HCT116 (cell line): ENCODE measurements at regions not wholly inside any gene's neighbourhood (a gene's known extent, or its start where the extent isn't known, plus 50 kb on each side); places are given as distances from the start of the nearest gene placed in this dataset.

Experiments used
- ATAC-seq: fragments of 200-7000 bp; cut with Tn5 transposase; 2 replicates; pipeline ENCODE4 v1.9.1; 2020; ENCODE audit warnings: mild to moderate bottlenecking, moderate library complexity
- BruUV-seq: library from RNA; stranded (reverse); fragments of 400-500 nt; replicated peaks from 2 replicates; lab custom pipeline; 2021; lab: Mats Ljungman, UMichigan
- CTCF ChIA-PET: fragments of 300-600 bp; sonication (Branson Sonifier 250); formaldehyde crosslinking; loops from one replicate; lab custom pipeline; 2021; ENCODE audit warnings: antibody characterized with exemption; lab: Charles Lee
- POLR2A ChIA-PET: fragments of 300-600, 350-600 bp; sonication (Branson Sonifier 250); formaldehyde crosslinking; loops from one replicate; lab custom pipeline; 2021; ENCODE audit warnings: antibody characterized with exemption; lab: Charles Lee
- RAD21 ChIA-PET, 2 experiments: fragments of 300-600 bp; sonication (Branson Sonifier 250); formaldehyde crosslinking; loops; one replicate each; lab custom pipeline; 2023; ENCODE audit warnings: low total read pairs in 2 of 2; ENCODE audit not compliant: uncharacterized antibody in 2 of 2, unreplicated experiment in 2 of 2, low non-redundant PET in 1 of 2; lab: Charles Lee
- DNase-seq: peaks from one replicate; pipeline ENCODE4 v3.0.0-alpha.2; 2010; ENCODE audit warnings: low read depth, low spot score
- H2AFZ ChIP-seq: fragments of 200-600 bp; shearing (Covaris generic), sonication (generic); 2 replicates; pipeline ENCODE4 v1.6.1; 2017; ENCODE audit warnings: low read depth, mixed run types, mixed read lengths, antibody characterized with exemption, low read length; ENCODE audit not compliant: poor library complexity, severe bottlenecking
- H3K27ac ChIP-seq: 2 replicates; pipeline ENCODE4 v1.5.1; 2012; ENCODE audit warnings: low read depth, low read length
- H3K27me3 ChIP-seq: fragments of 200-600 bp; sonication (generic); 2 replicates; pipeline ENCODE4 v1.6.1; 2016; ENCODE audit warnings: mixed run types, low read length, mixed read lengths; ENCODE audit not compliant: insufficient read depth
- H3K36me3 ChIP-seq, 2 experiments: fragments of 200-500 bp in 1 of 2; fragments of 200-600 bp in 1 of 2; sonication (Bioruptor generic) in 1 of 2; sonication (generic) in 1 of 2; 2 replicates each; pipeline versions ENCODE4 v1.5.1 to v1.6.1; 2014 to 2016; ENCODE audit warnings: low read length in 2 of 2, inconsistent platforms in 1 of 2, mixed read lengths in 1 of 2, mixed run types in 1 of 2; ENCODE audit not compliant: insufficient read depth in 2 of 2, control insufficient read depth in 1 of 2
- H3K4me1 ChIP-seq, 2 experiments: fragments of 200-600 bp in 1 of 2; sonication (generic) in 1 of 2; 2 replicates each; pipeline versions ENCODE4 v1.5.1 to v1.6.1; 2012 to 2017; ENCODE audit warnings: low read length in 2 of 2, inconsistent platforms in 1 of 2, mild to moderate bottlenecking in 1 of 2, mixed read lengths in 1 of 2, mixed run types in 1 of 2, moderate library complexity in 1 of 2; ENCODE audit not compliant: insufficient read depth in 2 of 2, control insufficient read depth in 1 of 2
- H3K4me2 ChIP-seq: fragments of 200-600 bp; sonication (generic); 2 replicates; pipeline ENCODE4 v1.6.1; 2017; ENCODE audit warnings: mixed run types, low read length, mixed read lengths
- H3K4me3 ChIP-seq, 2 experiments: fragments of 200-600 bp in 1 of 2; sonication (generic) in 1 of 2; replicated peaks in 1 of 2; 2 replicates each; pipeline ENCODE4 v1.5.1; 2011 to 2016; ENCODE audit warnings: low read length in 2 of 2, control low read depth in 1 of 2, low read depth in 1 of 2, mild to moderate bottlenecking in 1 of 2, mixed read lengths in 1 of 2, mixed run types in 1 of 2
- H3K79me2 ChIP-seq: fragments of 200-600 bp; sonication (generic); 2 replicates; pipeline ENCODE4 v1.6.1; 2017; ENCODE audit warnings: mild to moderate bottlenecking, mixed run types, low read length, moderate library complexity, mixed read lengths; ENCODE audit not compliant: insufficient read depth
- H3K9ac ChIP-seq: fragments of 200-600 bp; sonication (generic); 2 replicates; pipeline ENCODE4 v1.6.1; 2016; ENCODE audit warnings: low read length, mixed read lengths
- H3K9me2 ChIP-seq: fragments of 200-600 bp; sonication (generic), shearing (Covaris generic); 2 replicates; pipeline ENCODE4 v1.6.1; 2017; ENCODE audit warnings: mixed run types, mild to moderate bottlenecking, moderate library complexity; ENCODE audit not compliant: insufficient read depth
- H3K9me3 ChIP-seq, 2 experiments: fragments of 200-500 bp in 1 of 2; fragments of 200-600 bp in 1 of 2; sonication (Bioruptor generic) in 1 of 2; sonication (generic) in 1 of 2; 2 replicates each; pipeline ENCODE4 v1.6.1; 2014 to 2017; ENCODE audit warnings: low read length in 2 of 2, mixed read lengths in 2 of 2, inconsistent platforms in 1 of 2, low read depth in 1 of 2, mild to moderate bottlenecking in 1 of 2, mixed run types in 1 of 2, moderate library complexity in 1 of 2; ENCODE audit not compliant: control insufficient read depth in 1 of 2, insufficient read depth in 1 of 2
- H4K20me1 ChIP-seq: fragments of 200-600 bp; sonication (generic), shearing (Covaris generic); 2 replicates; pipeline ENCODE4 v1.6.1; 2017; ENCODE audit warnings: mixed run types, mild to moderate bottlenecking, moderate library complexity; ENCODE audit not compliant: insufficient read depth
- CEBPB ChIP-seq: IDR thresholded peaks from 2 replicates; pipeline ENCODE4 v1.6.1; 2012; ENCODE audit warnings: low read depth
- FOSL1 ChIP-seq: IDR thresholded peaks from 2 replicates; pipeline ENCODE4 v1.6.1; 2012; ENCODE audit warnings: low read depth
- POLR2AphosphoS5 ChIP-seq: IDR thresholded peaks from 2 replicates; pipeline ENCODE4 v1.6.1; 2011; ENCODE audit warnings: mild to moderate bottlenecking, low read depth, low read length, moderate library complexity
- SIN3A ChIP-seq: IDR thresholded peaks from 2 replicates; pipeline ENCODE4 v1.6.1; 2012; ENCODE audit warnings: low read depth
- TCF7L2 ChIP-seq: IDR thresholded peaks from 2 replicates; pipeline ENCODE4 v1.7.0; 2011; ENCODE audit warnings: borderline replicate concordance, inconsistent platforms; ENCODE audit not compliant: insufficient read depth, insufficient read length; ENCODE audit errors: extremely low read depth
- YY1 ChIP-seq: IDR thresholded peaks from 2 replicates; pipeline ENCODE4 v1.6.1; 2011; ENCODE audit warnings: low read length, low read depth, moderate library complexity, mild to moderate bottlenecking; ENCODE audit not compliant: insufficient replicate concordance; ENCODE audit errors: extremely low read depth
- ZNF274 ChIP-seq: fragments of 200-500 bp; sonication (Bioruptor generic); IDR thresholded peaks from 2 replicates; pipeline ENCODE4 v1.6.1; 2014; ENCODE audit warnings: mild to moderate bottlenecking, low read depth, low read length, inconsistent platforms
- intact Hi-C: fragments of 100-400 bp; cut with micrococcal nuclease; formaldehyde crosslinking; loops from 2 replicates; pipeline ENCODE4 v1.10.0; 2022
- TF ChIP-seq, protein P1 (sequence below): IDR thresholded peaks from 2 replicates; pipeline ENCODE4 v1.6.1; 2012; ENCODE audit warnings: low read depth
- TF ChIP-seq, protein P2 (sequence below): IDR thresholded peaks from 2 replicates; pipeline ENCODE4 v1.6.1; 2011; ENCODE audit warnings: mild to moderate bottlenecking, low read length, moderate library complexity; ENCODE audit not compliant: insufficient replicate concordance; ENCODE audit errors: extremely low read depth

DNA sequence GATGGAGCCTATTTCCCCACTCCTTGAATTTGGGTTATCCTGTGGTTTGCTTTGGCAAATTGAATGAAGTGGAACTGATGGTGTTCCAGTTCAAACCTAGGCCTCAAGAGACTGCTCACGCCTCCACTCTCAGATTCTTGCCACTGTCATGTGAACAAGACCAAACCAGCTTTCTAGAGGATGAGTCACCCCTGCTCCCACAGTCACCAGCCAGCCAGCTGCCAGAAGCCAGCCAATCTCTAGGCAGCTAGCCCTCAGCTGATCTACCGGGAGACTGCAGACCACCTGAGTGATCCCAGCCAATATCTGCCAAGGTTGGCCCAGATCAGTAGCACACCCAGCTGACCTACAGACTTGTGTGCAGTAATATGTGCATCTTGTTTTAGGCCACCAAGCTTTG, 300.6 kb downstream of the TMEM38B start:
- no peak for DNase-seq
- no peak overlapping the region for H3K27ac ChIP-seq
- no peak overlapping the region for H3K4me2 ChIP-seq
- H4K20me1 ChIP-seq, result no peaks in the 10 kb centered on the region
- TF ChIP-seq, protein P1, sequence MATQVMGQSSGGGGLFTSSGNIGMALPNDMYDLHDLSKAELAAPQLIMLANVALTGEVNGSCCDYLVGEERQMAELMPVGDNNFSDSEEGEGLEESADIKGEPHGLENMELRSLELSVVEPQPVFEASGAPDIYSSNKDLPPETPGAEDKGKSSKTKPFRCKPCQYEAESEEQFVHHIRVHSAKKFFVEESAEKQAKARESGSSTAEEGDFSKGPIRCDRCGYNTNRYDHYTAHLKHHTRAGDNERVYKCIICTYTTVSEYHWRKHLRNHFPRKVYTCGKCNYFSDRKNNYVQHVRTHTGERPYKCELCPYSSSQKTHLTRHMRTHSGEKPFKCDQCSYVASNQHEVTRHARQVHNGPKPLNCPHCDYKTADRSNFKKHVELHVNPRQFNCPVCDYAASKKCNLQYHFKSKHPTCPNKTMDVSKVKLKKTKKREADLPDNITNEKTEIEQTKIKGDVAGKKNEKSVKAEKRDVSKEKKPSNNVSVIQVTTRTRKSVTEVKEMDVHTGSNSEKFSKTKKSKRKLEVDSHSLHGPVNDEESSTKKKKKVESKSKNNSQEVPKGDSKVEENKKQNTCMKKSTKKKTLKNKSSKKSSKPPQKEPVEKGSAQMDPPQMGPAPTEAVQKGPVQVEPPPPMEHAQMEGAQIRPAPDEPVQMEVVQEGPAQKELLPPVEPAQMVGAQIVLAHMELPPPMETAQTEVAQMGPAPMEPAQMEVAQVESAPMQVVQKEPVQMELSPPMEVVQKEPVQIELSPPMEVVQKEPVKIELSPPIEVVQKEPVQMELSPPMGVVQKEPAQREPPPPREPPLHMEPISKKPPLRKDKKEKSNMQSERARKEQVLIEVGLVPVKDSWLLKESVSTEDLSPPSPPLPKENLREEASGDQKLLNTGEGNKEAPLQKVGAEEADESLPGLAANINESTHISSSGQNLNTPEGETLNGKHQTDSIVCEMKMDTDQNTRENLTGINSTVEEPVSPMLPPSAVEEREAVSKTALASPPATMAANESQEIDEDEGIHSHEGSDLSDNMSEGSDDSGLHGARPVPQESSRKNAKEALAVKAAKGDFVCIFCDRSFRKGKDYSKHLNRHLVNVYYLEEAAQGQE, result no peak
- TF ChIP-seq YY1, result no peak
- no peak for TF ChIP-seq CEBPB
- peak; percentile 36; the same call in 1 of the 2 replicates for ATAC-seq
- H3K9me3 ChIP-seq, result no peaks in the 10 kb centered on the region
- H2AFZ ChIP-seq, result no peak overlapping the region
- RAD21 ChIA-PET, result no interaction called here
- no peaks in the 10 kb centered on the region for H3K9me2 ChIP-seq
- H3K36me3 ChIP-seq, result no peaks in the 10 kb centered on the region
- no TSS peak for BruUV-seq
- H3K9ac ChIP-seq, result no peak overlapping the region
- intact Hi-C loops, result no loop called here
- POLR2A ChIA-PET, result no interaction called here
- peaks cover 17% of the 10 kb centered on the region for H3K27me3 ChIP-seq
- CTCF ChIA-PET, result no interaction called here
- peaks cover 0 to 4% of the 10 kb centered on the region in 2 experiments; a peak in 1 of 4 replicates for H3K4me1 ChIP-seq
- H3K79me2 ChIP-seq, result no peaks in the 10 kb centered on the region
- no peak overlapping the region for H3K4me3 ChIP-seq

DNA sequence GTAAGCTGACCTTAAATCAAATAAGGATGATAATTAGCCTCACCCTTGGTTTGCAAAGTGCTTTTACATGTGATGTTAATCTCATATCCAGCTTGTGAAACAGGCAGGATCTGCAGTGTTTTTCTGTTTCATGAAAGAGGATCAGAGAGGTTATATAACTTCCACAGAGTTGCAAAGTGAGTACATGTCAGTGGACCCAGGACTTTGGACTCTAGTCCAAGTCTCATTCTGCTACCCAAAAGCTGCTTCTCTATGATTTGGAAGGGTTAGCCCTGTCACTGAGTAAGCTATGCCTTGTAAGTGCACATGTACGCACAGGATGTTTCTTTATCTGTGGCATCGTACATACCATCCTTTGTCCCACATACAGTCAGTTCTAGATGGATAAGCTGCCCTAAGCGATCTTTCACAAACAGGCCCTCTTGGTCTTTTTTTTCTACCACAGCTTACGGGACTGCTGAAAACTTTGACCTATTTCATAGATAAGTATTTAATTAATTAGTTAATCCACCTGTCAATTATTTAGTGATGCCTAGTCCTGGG, 322.9 kb downstream of the TMEM38B start:
- Histone ChIP-seq H4K20me1 (no peaks in the 10 kb centered on the region), H3K27me3 (peaks cover 24% of the 10 kb centered on the region), H3K27ac (no peak overlapping the region), H2AFZ (no peak overlapping the region), H3K4me2 (no peak overlapping the region), H3K79me2 (no peaks in the 10 kb centered on the region), H3K4me1 (no peaks in the 10 kb centered on the region), H3K9me2 (no peaks in the 10 kb centered on the region), H3K36me3 (no peaks in the 10 kb centered on the region), H3K9me3 (no peaks in the 10 kb centered on the region), H3K9ac (no peak overlapping the region), H3K4me3 (no peak overlapping the region)
- BruUV-seq, result no TSS peak
- intact Hi-C loops, result no loop called here
- DNase-seq (no peak), ATAC-seq (no peak)
- RAD21 ChIA-PET, result no interaction called here
- POLR2A ChIA-PET, result no interaction called here
- CTCF ChIA-PET, result no interaction called here
- TF ChIP-seq FOSL1 (no peak), ZNF274 (no peak), TCF7L2 (no peak), POLR2AphosphoS5 (no peak), SIN3A (no peak)
- TF ChIP-seq, protein P2, sequence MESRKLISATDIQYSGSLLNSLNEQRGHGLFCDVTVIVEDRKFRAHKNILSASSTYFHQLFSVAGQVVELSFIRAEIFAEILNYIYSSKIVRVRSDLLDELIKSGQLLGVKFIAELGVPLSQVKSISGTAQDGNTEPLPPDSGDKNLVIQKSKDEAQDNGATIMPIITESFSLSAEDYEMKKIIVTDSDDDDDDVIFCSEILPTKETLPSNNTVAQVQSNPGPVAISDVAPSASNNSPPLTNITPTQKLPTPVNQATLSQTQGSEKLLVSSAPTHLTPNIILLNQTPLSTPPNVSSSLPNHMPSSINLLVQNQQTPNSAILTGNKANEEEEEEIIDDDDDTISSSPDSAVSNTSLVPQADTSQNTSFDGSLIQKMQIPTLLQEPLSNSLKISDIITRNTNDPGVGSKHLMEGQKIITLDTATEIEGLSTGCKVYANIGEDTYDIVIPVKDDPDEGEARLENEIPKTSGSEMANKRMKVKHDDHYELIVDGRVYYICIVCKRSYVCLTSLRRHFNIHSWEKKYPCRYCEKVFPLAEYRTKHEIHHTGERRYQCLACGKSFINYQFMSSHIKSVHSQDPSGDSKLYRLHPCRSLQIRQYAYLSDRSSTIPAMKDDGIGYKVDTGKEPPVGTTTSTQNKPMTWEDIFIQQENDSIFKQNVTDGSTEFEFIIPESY, result no peak
- TF ChIP-seq, protein P1, result no peak
